ENCODE measurements at regions not wholly inside any gene's neighbourhood (a gene's known extent, or its start where the extent isn't known, plus 50 kb on each side); places are given as distances from the start of the nearest gene placed in this dataset.

- TF ChIP-seq ZNF462 (CRISPR knock-in tag; IDR thresholded peaks at IDR 0.05) (no peak), ZNF331 (CRISPR knock-in tag; IDR thresholded peaks at IDR 0.05; ENCODE audit: low read depth) (no peak), ETS1 (IDR thresholded peaks at IDR 0.05) (no peak), ZNF114 (CRISPR knock-in tag; IDR thresholded peaks at IDR 0.05) (no peak), EZH2 (IDR thresholded peaks at IDR 0.05; ENCODE audit: low read depth, unreplicated experiment) (no peak)
These were observed 1940.0 kb upstream of the SEL1L start (continued) for GRCh38 chr14:83473416-83474235.

- Histone ChIP-seq H3K4me1 (ENCODE audit: insufficient read depth) (no peaks in the 10 kb centered on the region), H2AFZ (no peak overlapping the region), H3K9me2 (ENCODE audit: insufficient read depth) (no peaks in the 10 kb centered on the region), H3K27ac (ENCODE audit: low read depth) (no peak overlapping the region), H3K4me2 (no peak overlapping the region), H3K79me2 (replicated peaks; ENCODE audit: insufficient read depth) (no peaks in the 10 kb centered on the region), H3F3A (replicated peaks; ENCODE audit: low read depth) (no peaks in the 10 kb centered on the region), H3K36me3 (ENCODE audit: insufficient read depth) (no peaks in the 10 kb centered on the region), H3K4me3 (no peak overlapping the region), H4K20me1 (replicated peaks; ENCODE audit: insufficient read depth) (no peaks in the 10 kb centered on the region), H3K27me3 (ENCODE audit: insufficient read depth) (no peaks in the 10 kb centered on the region)
- DNase-seq (ENCODE audit: low spot score) (no peak), ATAC-seq (no peak)
- H3K9me3 Mint-ChIP-seq = no peaks in the 10 kb centered on the region
- H3K4me1 Mint-ChIP-seq = no peaks in the 10 kb centered on the region
- H3K36me3 Mint-ChIP-seq (ENCODE audit: low read depth) = no peaks in the 10 kb centered on the region
- H3K27me3 Mint-ChIP-seq (ENCODE audit: insufficient read depth, low read depth, poor library complexity) = no peaks in the 10 kb centered on the region
- H3K27ac Mint-ChIP-seq = no peak overlapping the region
- no peak overlapping the region for H3K4me3 Mint-ChIP-seq
- no peak for TF ChIP-seq CREB1 (CRISPR knock-in tag; IDR thresholded peaks at IDR 0.05; ENCODE audit: low read depth)
- no peak for TF ChIP-seq NANOG (IDR thresholded peaks at IDR 0.05; ENCODE audit: borderline replicate concordance)
- TF ChIP-seq ETS1 (IDR thresholded peaks at IDR 0.05) = no peak
- TF ChIP-seq CTCF (conservative IDR thresholded peaks at IDR 0.05; ENCODE audit: low read depth in 2 of 2) = no peak
- no peak for TF ChIP-seq ZNF114 (CRISPR knock-in tag; IDR thresholded peaks at IDR 0.05)
- TF ChIP-seq STAT1 (IDR thresholded peaks at IDR 0.05; ENCODE audit: unreplicated experiment) = no peak
- TF ChIP-seq POLR2AphosphoS5 (IDR thresholded peaks at IDR 0.05; ENCODE audit: low read depth) = no peak
- no peak for TF ChIP-seq EZH2phosphoT487 (IDR thresholded peaks at IDR 0.05; ENCODE audit: unreplicated experiment)
These were observed 1945.1 kb upstream of the SEL1L start for GRCh38 chr14:83478741-83479140.

Data from GM23338 (cell line).